ENCODE measurements at regions not wholly inside any gene's neighbourhood (a gene's known extent, or its start where the extent isn't known, plus 50 kb on each side); places are given as distances from the start of the nearest gene placed in this dataset.
A peak's percentile ranks its signal among the peaks of the same experiment; 100 is the strongest.
"Not testable (repeated sequence)": the region's sequence is repeated elsewhere in the genome, so short reads cannot be mapped to it uniquely, and the experiment has no call there.

DNA sequence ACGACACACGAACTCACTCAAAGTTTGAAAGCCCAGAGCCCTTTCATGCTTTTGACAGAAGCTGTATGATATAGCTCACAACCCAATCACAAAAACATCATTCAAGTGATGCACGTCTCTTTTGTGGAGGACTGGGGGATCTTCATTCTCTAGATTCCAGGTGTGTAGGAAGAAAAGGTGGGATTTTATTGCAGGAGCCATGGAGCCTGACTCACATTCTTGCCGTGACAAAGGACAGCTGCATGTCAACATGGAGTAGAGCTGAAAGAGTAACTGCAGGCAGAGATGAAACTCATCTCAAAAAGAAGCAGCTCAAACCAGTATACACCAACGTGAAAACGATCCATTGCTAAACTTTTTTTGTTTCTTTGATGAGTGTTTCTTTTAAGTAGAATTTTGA, 50.9 kb upstream of the PDE1A start:
- intact Hi-C loops (cut with DNase I), result no loop called here
- no peak for DNase-seq
- no peak for ATAC-seq (ENCODE audit: poor library complexity)

DNA sequence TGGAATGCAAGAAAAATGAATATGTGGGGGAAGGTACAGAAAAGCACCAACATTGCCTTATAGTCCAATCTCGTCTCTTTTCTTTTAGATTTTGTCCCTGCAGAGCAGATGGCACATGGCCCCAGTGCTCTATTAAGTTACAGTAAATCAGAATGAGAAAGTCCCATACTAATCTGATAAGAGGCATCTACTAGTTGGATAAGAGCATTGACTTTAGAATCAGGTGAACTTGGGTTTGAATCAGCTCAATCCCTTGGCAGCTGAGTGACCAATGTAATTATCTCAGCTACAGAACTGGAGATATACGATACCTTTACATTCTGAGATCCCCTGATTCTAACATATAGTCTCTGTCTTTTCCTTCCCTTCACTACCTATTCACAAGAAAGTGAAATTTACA, 54.8 kb upstream of the PDE1A start:
- ATAC-seq (ENCODE audit: poor library complexity) (no peak), DNase-seq (no peak)
- intact Hi-C loops (cut with DNase I), result no loop called here

DNA sequence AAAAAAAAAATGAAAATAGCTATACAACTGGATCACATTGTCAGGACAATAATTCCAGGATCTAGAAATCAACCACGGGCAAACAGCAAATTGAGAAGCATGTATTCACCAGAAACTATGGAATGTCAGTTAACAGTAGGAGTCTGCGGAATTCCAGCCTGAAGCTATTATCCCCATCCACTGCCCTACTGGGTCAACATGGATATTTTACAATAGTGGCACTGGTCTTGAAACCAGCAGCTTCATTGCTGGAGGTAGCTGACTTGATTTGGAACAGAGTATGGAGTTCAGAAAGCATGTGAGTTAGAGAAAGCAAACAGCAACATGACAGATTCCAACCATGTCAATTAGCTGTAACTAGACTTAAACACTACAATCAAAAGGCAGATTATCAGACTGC, 55.7 kb upstream of the PDE1A start:
- intact Hi-C loops (cut with DNase I), result no loop called here
- ATAC-seq (ENCODE audit: poor library complexity) (no peak), DNase-seq (no peak)

DNA sequence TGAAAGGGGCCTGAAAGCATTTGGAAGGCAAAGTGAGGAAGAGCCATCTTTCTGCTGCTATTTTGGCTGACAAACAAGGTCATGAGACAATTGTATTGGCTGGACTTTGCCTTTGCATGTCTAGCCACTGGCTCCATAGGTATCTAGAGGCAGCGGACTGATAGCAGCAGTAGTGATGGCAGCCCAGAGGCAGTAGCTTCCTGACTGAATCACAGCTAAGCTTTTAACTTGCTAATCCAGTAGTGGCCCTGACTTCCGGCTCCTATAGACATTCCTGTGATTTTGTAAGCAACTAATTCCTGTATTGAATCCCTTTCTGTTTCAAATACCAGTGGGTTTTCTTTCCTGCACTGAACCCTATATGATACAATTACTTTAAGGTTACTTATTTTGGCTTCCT, 69.8 kb upstream of the PDE1A start:
- intact Hi-C loops (cut with DNase I), result no loop called here
- DNase-seq, result no peak
- no peak for ATAC-seq (ENCODE audit: poor library complexity)

DNA sequence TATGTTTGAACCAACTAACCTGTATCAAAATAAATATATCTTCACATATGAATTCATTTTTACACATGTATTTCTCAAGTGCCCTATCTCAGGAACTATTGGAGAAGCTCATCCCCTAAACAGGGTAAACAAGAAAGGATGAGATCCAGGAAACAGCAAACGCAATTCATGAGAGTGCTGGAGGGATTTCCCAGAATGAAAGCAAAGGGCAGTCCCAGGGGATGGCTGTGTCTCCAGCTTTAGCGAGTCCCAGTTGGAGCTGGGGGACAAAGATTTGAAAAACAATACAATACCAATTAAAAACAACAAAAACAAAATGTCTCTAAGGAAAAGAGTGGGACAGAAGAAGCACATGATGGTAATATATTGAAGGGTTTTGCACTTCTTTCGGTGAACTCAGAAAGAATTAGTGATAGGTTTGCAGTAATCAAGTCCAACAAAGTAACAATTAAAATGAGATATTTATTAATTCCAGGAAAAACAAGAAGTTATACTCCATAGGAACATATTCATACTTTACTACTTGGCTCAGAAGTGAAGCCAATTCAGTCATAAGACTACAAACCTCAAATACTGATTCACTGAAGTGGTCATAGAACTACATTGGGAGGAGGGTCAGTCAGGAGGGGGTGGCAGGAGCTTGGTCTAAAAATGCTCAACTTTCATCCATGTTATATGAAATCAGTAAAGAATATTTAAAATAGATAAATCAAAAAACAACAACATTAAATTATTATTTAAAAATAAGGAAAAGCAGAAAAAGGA, 73.1 kb upstream of the PDE1A start:
- intact Hi-C loops (cut with DNase I), result no loop called here
- DNase-seq (no peak), ATAC-seq (ENCODE audit: poor library complexity) (no peak)

DNA sequence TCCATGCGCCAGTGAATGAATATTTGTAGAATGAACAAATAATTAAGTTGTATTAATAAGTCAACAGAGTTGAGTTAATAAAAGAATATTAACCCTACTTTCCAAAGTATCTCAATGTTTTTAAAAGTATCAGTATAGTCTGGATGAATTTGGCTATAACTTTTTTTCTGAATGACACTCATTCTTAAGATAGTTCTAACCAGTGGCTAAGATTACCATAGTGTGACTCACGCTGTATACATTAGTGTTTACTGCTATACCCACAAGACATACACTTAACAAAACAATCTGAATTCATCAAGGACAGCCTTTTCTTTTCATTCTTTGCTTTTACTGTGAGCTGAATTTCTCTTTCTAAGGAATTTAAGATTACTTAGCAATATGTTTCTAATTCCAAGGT, 77.0 kb upstream of the PDE1A start:
- ATAC-seq (ENCODE audit: poor library complexity), result no peak
- no peak for DNase-seq
- intact Hi-C loops (cut with DNase I), result no loop called here

DNA sequence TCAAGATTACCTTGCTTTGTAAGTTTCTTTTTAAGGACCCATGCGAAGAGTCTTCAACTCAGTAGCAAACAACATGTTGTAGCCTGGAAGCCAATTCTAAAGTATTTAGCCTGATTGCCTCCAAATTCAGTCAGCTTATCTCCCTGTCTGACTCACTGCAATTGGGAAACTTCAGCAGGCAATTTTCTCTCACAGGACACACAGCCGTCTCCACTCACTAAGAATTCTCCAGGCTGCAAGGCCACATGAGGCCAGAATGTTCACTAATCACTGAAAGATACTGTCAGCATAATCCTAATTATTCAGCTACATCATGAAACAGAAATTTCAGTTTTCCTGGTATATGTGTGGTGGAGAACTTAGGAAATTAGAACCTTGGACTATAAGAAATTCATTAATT, 78.1 kb upstream of the PDE1A start:
- DNase-seq (peak; percentile 40), ATAC-seq (ENCODE audit: poor library complexity) (peak; percentile 95)
- intact Hi-C loops (cut with DNase I), result no loop called here

DNA sequence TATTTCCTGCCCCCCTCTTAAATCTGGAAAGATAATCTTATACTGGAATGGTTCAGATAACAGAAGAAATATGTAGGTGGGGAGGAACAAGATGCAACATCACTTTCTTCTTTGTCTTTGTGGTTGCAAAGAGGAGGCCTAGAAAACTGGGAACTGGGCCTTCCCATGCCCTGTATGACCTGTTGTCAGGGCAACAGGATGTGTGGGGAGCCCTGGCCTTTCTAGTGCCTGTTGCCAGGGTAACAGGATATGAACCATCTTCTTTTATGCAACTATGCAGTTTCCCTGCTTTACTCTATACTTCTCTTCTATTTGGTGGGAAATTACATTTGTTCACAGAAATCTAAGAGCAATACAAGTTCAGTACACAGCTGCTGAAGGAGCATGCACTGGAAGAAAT, 79.8 kb upstream of the PDE1A start:
- DNase-seq, result no peak
- ATAC-seq (ENCODE audit: poor library complexity), result no peak
- intact Hi-C loops (cut with DNase I), result no loop called here

DNA sequence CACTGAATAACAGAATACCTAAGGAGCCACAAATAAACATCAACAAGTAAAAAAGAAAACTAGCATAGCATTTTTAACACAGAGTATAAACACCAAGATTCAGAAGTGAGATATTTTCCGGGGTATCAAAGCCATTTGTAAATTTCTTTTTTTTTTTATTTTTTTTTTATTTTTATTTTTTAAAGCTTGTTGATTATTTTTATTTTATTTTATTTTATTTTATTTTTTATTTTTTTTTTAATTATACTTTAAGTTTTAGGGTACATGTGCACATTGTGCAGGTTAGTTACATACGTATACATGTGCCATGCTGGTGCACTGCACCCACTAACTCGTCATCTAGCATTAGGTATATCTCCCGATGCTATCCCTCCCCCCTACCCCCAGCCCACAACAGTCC, 81.7 kb upstream of the PDE1A start:
- intact Hi-C loops (cut with DNase I), result not testable (repeated sequence)

DNA sequence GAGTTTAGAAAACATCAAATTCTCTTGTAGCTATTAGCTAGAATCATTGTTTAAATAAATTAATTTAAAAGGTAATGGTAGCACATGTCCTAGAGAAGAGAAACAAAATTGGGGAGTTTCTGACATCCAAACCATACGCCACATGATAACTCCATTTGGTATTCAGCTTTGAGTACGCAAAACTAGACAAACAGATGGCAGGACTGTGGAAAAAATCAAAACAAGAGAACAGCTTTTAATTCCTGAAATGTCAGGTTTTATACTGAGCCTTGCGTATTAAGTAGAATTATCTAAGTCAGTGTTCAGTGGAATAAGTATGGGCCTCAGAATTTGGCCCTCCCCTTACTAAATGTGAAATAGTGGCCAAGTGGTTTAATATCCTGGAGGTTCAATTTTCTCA, 82.4 kb upstream of the PDE1A start:
- intact Hi-C loops (cut with DNase I), result no loop called here
- no peak for ATAC-seq (ENCODE audit: poor library complexity)
- DNase-seq, result no peak

More for the DNA sequence above, 81.7 kb upstream of the PDE1A start:
- DNase-seq; ATAC-seq (ENCODE audit: poor library complexity): not testable (repeated sequence)

DNA sequence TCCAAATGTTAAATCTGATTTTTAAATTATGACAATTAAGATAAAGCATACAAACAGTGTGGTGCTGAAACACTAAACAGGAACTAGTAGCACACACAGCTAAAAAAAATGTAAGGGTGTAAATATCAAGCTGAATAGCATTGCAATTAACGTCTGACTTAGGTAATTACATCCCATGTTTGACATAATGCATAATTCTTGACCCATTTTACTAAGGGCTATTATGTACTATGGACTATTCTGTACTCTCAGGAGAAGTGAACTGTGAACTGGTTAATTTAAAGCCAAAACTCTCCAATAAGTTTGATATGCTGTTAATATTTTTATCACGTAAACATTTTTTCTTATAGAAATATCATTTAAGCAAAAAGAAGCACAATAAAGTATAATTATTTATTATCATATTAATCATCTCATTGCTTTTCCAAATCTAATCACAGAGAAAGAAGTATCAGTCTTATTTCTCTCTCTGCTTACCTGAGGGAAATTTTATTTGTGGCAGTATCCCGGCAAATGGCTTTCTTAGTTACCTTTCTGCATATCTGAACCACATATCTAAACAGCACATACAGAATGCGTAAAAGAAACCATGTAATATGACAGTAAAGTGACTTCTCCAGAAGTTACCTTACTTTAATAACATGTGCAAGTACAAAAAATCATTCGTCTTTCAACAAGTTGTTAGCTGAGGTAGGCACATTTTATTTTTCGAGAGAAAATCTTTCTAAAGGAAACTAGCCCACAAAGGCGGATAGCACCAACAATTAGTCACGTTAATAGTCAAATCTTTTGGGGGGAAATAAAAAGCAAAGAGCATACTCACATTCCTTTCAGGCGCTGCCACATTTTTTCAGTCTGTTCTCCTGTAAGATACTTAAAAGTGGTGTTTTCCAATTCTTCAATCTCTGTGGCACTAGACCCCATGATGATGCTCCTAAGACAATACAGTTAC, 94.9 kb upstream of the PDE1A start:
- intact Hi-C loops (cut with DNase I), result no loop called here
- no peak for DNase-seq
- no peak for ATAC-seq (ENCODE audit: poor library complexity)

DNA sequence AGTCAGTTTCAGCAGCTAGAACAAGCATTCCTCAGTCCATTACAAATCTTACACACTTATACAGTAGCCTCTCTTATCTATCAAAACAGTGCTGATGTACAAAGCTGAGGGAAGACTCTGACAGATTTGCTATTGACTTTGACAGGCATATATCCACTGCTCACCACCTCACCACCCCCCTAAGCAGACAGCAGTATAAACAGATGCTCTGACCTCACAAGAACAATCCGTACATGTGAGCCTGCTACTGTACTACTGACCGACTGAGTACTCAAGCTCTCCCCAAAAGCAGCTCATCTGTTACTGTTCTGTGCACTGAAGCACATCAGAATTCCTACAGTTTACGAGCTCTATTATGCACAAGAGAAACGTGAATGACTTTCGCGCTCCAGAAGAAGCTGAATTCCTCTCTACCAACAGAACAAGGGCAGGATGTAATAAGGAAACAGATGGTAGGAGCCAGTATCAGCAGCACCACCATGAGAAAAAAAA, 95.6 kb upstream of the PDE1A start:
- ATAC-seq (ENCODE audit: poor library complexity), result peak; percentile 52
- intact Hi-C loops (cut with DNase I), result no loop called here

DNA sequence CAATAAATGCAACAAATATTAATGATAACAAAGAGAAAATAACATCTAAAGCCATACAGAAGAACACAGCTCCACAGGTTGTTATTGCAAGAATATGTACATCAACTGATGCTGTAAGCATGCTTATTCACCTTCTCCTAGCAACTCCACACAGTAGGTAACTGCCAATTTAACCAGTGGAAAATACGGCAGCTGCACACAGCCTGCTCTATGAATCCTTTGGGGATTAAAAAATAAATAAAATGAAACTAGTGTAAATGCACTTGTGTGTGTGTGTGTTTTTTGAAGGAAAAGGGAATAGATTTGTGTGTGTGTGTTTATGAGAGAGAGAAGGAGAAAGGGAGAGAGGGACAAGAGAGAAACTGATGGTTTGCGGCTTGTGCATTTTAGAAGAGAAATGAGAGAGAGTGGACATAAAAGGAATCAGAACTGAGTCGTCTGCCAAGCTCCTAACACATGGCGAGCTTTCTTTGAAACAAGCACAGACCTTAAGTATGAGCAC, 96.2 kb upstream of the PDE1A start:
- DNase-seq, result no peak
- peak; percentile 71 for ATAC-seq (ENCODE audit: poor library complexity)
- intact Hi-C loops (cut with DNase I), result no loop called here

More for the DNA sequence above, 95.6 kb upstream of the PDE1A start:
- DNase-seq, result no peak

DNA sequence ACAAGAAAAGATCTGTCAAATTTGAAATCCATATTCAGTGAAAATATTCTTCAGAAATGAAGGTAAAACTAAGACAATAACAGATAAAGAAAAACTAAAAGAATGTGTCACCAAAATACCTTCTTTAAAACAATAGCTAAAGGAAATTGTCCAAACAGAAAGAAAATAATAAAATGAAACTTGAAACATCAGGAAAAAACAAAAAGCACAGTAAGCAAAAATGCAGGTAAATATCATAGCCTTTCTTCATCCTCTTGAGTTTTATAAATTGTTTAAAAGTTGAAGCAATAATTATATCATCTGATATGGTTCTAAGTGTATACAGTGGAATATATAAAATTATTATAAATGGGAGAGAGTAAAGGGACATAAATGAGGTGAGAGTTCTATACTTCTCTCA, 103.8 kb upstream of the PDE1A start:
- intact Hi-C loops (cut with DNase I), result no loop called here
- DNase-seq (no peak), ATAC-seq (ENCODE audit: poor library complexity) (no peak)

DNA sequence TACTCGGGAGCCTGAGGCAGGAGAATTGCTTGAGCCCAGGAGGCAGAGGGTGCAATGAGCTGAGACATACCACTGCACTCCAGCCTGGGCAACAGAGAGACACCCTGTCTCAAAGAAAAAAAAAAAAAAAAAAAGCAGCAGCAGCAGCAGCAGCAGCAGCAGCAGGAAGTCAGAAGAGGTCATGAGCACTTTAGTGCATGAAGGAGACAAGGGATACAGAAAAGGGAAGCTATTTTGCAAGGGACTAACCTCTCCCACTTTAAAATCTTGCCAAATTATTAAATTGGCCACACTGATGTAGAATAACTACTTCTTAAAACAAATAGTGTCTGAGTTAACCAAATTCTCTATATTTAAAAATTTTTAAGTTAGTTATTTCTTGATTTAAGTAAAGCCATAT, 113.4 kb upstream of the PDE1A start:
- ATAC-seq (ENCODE audit: poor library complexity) (peak; percentile 69), DNase-seq (no peak)
- intact Hi-C loops (cut with DNase I), result no loop called here

DNA sequence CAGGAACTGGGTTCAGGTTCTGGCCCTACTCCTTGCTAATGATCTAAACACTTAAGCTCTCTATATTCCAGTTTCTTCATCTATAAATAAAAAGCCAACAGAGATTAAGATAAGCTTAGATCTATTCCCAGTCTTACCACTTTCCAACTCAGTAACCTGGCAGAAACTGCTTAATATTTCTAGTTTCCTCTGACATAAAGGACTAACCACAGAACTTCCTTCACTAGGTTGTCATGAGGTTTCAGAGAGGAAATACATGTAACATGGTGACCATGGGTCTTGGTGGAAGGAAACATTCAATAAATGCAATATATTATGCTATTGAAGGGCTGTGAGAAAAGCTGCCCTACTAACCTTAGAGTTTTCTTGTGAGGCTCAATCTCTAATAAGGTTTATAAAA, 114.4 kb upstream of the PDE1A start:
- ATAC-seq (ENCODE audit: poor library complexity) (no peak), DNase-seq (no peak)
- intact Hi-C loops (cut with DNase I), result no loop called here

DNA sequence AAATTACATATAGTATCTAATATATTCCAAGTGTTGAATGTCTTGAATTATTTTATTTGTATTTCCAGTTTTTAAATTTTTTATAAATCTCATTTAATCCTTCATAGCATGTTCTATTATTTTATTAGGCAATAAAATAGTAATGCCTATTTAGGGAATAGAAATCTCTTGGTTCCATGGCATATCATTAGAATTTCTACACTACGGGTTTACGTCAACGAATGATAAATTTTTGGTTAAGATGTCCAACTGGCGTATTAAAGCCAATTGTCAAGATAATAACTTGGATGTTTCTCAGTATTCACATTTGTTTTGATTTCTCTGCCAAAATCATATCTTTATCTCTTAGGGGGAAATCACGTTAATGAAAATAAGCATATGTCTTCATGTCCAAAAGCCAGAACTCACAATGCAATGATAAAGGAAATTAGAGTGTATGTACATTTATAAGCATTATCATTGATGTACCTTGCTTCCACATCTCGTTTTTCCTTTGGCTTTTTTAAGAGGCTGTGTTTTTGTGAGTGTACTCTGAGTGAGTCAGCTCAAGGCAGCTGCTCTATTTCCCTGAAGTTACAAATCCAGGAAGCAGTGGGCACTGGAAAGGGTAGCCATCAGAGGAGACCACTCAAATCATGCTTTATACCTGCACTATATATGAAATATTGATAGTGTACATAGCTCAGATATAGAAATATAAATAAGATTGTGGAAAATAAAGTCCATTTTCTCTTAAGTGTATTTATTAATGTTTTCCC, 115.8 kb upstream of the PDE1A start:
- DNase-seq (no peak), ATAC-seq (ENCODE audit: poor library complexity) (peak; percentile 60)
- intact Hi-C loops (cut with DNase I), result no loop called here

DNA sequence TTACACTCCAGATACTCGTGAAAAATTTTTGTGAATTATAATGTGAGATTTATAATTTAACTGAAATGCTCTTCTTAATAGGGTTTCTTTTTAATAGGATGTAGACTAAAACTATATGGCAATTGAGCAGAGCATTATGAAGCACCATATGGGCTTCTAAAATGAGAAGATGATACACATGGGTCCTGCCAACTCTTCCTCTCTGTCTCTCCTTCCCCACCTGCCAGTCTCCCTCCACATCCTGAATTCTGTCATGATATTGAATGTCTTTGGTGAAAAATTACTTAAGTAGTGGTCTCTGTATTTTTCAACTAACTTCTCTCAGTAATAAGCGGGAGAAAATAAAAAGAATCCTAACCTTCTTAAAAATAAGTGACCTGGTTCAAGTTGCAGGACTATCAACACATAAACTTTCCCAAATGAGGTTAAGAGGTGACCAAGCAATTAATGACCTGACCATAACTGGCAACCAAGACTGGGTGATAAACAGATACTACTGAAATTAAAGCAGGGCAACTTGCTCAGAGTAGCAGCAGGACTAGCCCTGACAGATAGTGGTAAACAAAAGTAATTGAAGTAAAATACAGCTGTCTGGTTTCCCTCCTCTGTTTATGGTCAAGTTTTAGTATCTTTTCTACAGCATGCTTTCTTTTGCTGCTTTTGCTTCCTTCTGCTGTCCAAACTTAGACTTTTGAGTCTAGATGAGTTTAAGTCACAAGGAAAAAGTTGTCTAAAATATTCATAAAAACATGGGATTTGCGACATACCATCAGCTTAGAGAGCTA, 117.1 kb upstream of the PDE1A start:
- intact Hi-C loops (cut with DNase I), result no loop called here
- no peak for ATAC-seq (ENCODE audit: poor library complexity)
- no peak for DNase-seq

Measured in Right ventricle myocardium superior (tissue), 1 donor.